Stimulated activated naive B cell treated with anti-CD40 and anti-IgM and Interleukin-4, amounts not matched to agents 10 μg/mL and 1 μg/mL and 100 μg/mL, for 72 hours (primary cell): ENCODE measurements at regions not wholly inside any gene's neighbourhood (a gene's known extent, or its start where the extent isn't known, plus 50 kb on each side); places are given as distances from the start of the nearest gene placed in this dataset.
"Not testable (repeated sequence)": the region's sequence is repeated elsewhere in the genome, so short reads cannot be mapped to it uniquely, and the experiment has no call there.

ENCODE experiments used
- ATAC-seq, 2 donors: fragments of 150-1000 bp; cut with Tn5 transposase; replicated peaks; 2 replicates each; pipeline ENCODE4 v1.10.0; 2021; ENCODE audit warnings: moderate library complexity in 1 of 2
- DNase-seq: peaks from one replicate; pipeline ENCODE4 v3.0.0; 2021
- H3K27ac Mint-ChIP-seq: one replicate; pipeline ENCODE4 v1.8.0; 2022; ENCODE audit warnings: mild to moderate bottlenecking, mixed read lengths
- H3K27me3 Mint-ChIP-seq, 2 donors: one replicate each; pipeline ENCODE4 v1.8.0; 2022; ENCODE audit warnings: mixed read lengths in 2 of 2
- H3K36me3 Mint-ChIP-seq, 2 donors: one replicate each; pipeline ENCODE4 v1.8.0; 2022; ENCODE audit warnings: mixed read lengths in 2 of 2, mild to moderate bottlenecking in 1 of 2
- H3K4me1 Mint-ChIP-seq, 2 donors: one replicate each; pipeline ENCODE4 v1.8.0; 2022; ENCODE audit warnings: mixed read lengths in 2 of 2, mild to moderate bottlenecking in 1 of 2
- H3K4me3 Mint-ChIP-seq, 2 donors: one replicate each; pipeline ENCODE4 v1.8.0; 2022; ENCODE audit warnings: mild to moderate bottlenecking in 2 of 2, mixed read lengths in 2 of 2, moderate library complexity in 1 of 2
- H3K9me3 Mint-ChIP-seq, 2 donors: one replicate each; pipeline ENCODE4 v1.8.0; 2022; ENCODE audit warnings: mixed read lengths in 2 of 2, mild to moderate bottlenecking in 1 of 2

DNA sequence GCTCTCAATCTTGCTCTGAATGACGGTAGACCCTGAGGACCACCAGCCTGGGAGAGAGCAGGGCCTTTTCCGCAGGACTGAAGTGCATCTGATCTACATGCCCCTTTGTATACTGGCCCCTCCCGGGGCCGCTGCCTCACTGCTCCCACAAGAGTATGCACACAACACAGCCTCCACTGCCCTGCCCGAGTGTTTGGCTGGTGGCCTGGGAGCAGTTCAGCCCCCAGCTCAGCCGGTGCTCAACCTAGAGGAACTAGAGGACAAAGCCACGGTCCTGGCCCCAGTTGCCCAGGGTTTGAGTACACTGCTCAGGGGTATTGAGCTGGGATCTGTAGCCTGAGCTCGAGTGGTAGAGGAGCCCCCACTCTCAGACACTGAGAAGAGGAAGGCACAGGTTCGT, 118.9 kb upstream of the CAB39 start:
- H3K27ac Mint-ChIP-seq: peak overlapping the region; percentile 63
- peaks cover 8 to 10% of the 10 kb centered on the region in 2 donors for H3K36me3 Mint-ChIP-seq
- H3K27me3 Mint-ChIP-seq: no peaks in the 10 kb centered on the region
- peaks cover 76 to 97% of the 10 kb centered on the region in 2 donors for H3K4me1 Mint-ChIP-seq
- DNase-seq (no peak), ATAC-seq (no peak)
- peaks cover 5 to 7% of the 10 kb centered on the region in 2 donors for H3K9me3 Mint-ChIP-seq
- peak overlapping the region in 1 of 2 donors; percentile 14 for H3K4me3 Mint-ChIP-seq

DNA sequence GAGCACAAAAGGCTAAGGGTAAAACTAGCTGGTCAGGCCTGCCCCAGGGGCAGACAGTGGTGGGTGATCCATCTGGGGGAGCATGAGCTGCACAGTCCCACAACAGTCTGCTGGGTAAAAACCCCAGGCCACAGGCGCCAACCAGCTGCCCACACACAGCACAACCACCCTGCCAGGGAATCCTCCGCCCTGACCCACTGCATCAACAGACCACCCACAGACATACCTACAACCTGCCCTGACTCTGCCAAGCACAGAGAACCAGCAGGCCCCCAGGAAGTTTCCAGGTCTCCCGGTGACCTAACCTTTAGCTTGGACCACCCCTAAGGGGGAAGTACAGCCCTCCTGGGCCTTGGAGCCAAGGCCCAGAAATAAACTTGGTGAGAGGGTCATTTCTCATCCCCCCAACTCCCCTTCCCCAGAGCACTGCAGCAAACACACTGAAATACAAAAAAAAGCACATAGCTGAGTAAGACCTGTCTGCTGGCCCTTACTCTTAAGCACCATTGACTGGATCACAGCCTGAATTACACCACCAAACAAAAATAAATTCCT, 118.3 kb upstream of the CAB39 start:
- no peak for DNase-seq
- Mint-ChIP-seq H3K27ac (peak overlapping the region; percentile 63), H3K4me3 (peak overlapping the region; percentile 14 to 56), H3K36me3 (peaks cover 8 to 10% of the 10 kb centered on the region in 2 donors), H3K9me3 (peaks cover 5 to 7% of the 10 kb centered on the region in 2 donors), H3K4me1 (peaks cover 74 to 91% of the 10 kb centered on the region in 2 donors), H3K27me3 (no peaks in the 10 kb centered on the region)
- ATAC-seq: peak; percentile 28

DNA sequence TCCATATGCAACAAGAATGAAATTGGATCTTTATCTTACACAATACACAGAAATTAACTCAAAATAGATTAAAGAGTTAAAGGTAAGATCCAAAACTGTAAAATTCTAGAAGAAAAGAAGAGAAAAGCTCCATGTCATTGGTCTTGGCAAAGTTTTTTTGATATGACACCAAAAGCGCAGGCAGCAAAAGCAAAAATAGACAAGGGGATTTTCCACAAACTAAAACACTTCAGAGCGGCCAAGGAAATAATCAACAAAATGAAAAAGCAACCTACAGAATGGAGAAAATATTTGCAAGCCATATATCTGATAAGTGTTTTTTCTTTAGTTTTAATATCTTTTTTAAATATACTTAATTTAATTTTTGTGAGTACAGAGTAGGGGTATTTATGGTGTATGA, 112.8 kb upstream of the CAB39 start:
- peak overlapping the region in 1 of 2 donors; percentile 17 for H3K4me3 Mint-ChIP-seq
- H3K4me1 Mint-ChIP-seq: peaks cover 55 to 87% of the 10 kb centered on the region in 2 donors

GRCh38 chr2:230600285-230600684, 112.4 kb upstream of the CAB39 start:
- ATAC-seq (no peak), DNase-seq (no peak)
- peaks cover 24 to 30% of the 10 kb centered on the region in 2 donors for H3K36me3 Mint-ChIP-seq
- H3K27ac Mint-ChIP-seq: peak overlapping the region; percentile 56
- peaks cover 57 to 87% of the 10 kb centered on the region in 2 donors for H3K4me1 Mint-ChIP-seq
- H3K9me3 Mint-ChIP-seq: peaks cover 10 to 19% of the 10 kb centered on the region in 2 donors
- no peaks in the 10 kb centered on the region for H3K27me3 Mint-ChIP-seq
- peak overlapping the region; percentile 52 to 61 for H3K4me3 Mint-ChIP-seq

More for the DNA sequence above, 112.8 kb upstream of the CAB39 start:
- Mint-ChIP-seq H3K27me3 (no peaks in the 10 kb centered on the region), H3K9me3 (peaks cover 7 to 15% of the 10 kb centered on the region in 2 donors), H3K36me3 (peaks cover 21 to 27% of the 10 kb centered on the region in 2 donors), H3K27ac (peak overlapping the region; percentile 85)
- no peak for ATAC-seq
- DNase-seq: no peak

DNA sequence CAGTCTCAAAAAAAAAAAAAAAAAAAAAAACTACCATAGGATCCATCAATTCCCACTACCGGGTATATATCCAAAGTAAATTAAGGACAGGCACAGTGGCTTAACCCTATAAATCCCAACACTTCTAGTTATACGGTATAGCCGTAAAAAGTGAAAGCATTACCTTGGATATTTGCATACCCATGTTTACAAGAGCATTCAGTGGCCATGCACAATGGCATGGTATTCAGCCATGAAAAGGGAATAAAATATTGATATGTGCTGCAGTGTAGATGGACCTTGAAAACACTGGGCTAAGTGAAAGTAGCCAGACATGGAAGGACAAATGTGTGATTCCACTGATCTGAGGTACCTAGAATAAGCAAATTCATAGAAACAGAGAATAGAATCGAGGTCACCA, 111.8 kb upstream of the CAB39 start:
- H3K27me3 Mint-ChIP-seq: no peaks in the 10 kb centered on the region
- peaks cover 24 to 34% of the 10 kb centered on the region in 2 donors for H3K36me3 Mint-ChIP-seq
- ATAC-seq (no peak), DNase-seq (no peak)
- peak overlapping the region; percentile 52 to 61 for H3K4me3 Mint-ChIP-seq
- peak overlapping the region; percentile 56 for H3K27ac Mint-ChIP-seq
- peaks cover 14 to 22% of the 10 kb centered on the region in 2 donors for H3K9me3 Mint-ChIP-seq
- H3K4me1 Mint-ChIP-seq: peaks cover 56 to 88% of the 10 kb centered on the region in 2 donors

DNA sequence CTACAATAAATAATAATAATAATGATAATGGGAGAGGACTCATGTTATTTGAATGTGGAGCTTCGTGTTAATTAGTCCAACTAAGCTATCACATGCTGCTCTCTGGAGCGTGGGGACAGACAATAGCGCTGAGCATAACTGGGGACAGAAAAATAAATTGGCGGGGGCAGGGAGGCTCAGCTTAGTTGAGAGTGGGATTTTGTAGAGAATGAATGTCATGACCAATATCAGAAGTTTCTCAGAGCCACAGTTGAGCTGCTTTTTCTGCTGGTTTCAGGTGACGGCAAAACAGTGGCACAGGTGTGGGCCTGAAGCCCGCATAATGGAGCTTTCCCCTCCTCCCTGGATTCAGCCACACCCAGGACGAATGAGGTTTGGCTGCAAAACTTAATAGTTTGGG, 111.1 kb upstream of the CAB39 start:
- Mint-ChIP-seq H3K4me3 (peak overlapping the region in 1 of 2 donors; percentile 57), H3K27me3 (no peaks in the 10 kb centered on the region), H3K36me3 (peaks cover 22 to 38% of the 10 kb centered on the region in 2 donors), H3K4me1 (peaks cover 56 to 88% of the 10 kb centered on the region in 2 donors), H3K27ac (peak overlapping the region; percentile 85), H3K9me3 (peaks cover 20 to 22% of the 10 kb centered on the region in 2 donors)
- peak; percentile 54 to 64 for ATAC-seq
- peak; percentile 45 for DNase-seq

GRCh38 chr2:230602562-230603230, 109.9 kb upstream of the CAB39 start:
- H3K27me3 Mint-ChIP-seq: no peaks in the 10 kb centered on the region
- H3K27ac Mint-ChIP-seq: peak overlapping the region; percentile 95
- H3K4me3 Mint-ChIP-seq: peak overlapping the region; percentile 47 to 70
- peaks cover 23 to 47% of the 10 kb centered on the region in 2 donors for H3K36me3 Mint-ChIP-seq
- H3K4me1 Mint-ChIP-seq: peaks cover 57 to 88% of the 10 kb centered on the region in 2 donors
- peaks cover 24 to 28% of the 10 kb centered on the region in 2 donors for H3K9me3 Mint-ChIP-seq
- DNase-seq (peak; percentile 60), ATAC-seq (peak; percentile 84 to 88)

DNA sequence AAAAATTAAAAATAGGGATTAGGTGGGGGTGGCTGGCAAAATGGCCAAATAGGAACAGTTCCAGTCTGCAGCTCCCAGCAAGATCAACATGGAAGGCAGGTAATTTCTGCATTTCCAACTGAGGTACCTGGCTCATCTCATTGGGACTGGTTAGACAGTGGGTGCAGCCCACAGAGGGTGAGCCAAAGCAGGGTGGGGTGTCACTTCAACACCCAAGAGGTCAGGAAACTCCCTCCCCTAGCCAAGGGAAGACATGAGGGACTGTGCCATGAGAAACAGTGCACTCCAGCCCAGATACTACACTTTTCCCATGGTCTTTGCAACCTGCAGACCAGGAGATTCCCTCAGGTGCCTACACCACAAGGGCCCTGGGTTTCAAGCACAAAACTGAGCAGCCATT, 109.3 kb upstream of the CAB39 start:
- not testable (repeated sequence) for H3K27me3 Mint-ChIP-seq, DNase-seq, ATAC-seq
- Mint-ChIP-seq H3K27ac (peak overlapping the region; percentile 95), H3K4me3 (peak overlapping the region in 1 of 2 donors; percentile 44), H3K9me3 (peaks cover 24 to 28% of the 10 kb centered on the region in 2 donors), H3K4me1 (peaks cover 58 to 88% of the 10 kb centered on the region in 2 donors), H3K36me3 (peaks cover 23 to 51% of the 10 kb centered on the region in 2 donors)

DNA sequence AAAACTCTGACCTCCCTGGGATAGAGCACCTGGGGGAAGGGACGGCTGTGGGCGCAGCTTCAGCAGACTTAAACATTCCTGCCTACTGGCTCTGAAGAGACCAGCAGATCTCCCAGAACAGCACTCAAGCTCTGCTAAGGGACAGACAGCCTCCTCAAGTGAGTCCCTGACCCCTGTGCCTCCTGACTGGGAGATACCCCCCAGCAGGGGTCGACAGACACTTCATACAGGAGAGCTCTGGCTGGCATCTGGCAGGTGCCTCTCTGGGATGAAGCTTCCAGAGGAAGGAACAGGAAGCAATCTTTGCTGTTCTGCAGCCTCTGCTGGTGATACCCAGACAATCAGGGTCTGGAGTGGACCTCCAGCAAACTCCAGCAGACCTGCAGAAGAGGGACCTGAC, 108.5 kb upstream of the CAB39 start:
- H3K27me3 Mint-ChIP-seq, H3K4me3 Mint-ChIP-seq, ATAC-seq, DNase-seq: not testable (repeated sequence)
- Mint-ChIP-seq H3K36me3 (peaks cover 27 to 58% of the 10 kb centered on the region in 2 donors), H3K4me1 (peaks cover 57 to 94% of the 10 kb centered on the region in 2 donors), H3K9me3 (peaks cover 28 to 30% of the 10 kb centered on the region in 2 donors), H3K27ac (peak overlapping the region; percentile 78)

DNA sequence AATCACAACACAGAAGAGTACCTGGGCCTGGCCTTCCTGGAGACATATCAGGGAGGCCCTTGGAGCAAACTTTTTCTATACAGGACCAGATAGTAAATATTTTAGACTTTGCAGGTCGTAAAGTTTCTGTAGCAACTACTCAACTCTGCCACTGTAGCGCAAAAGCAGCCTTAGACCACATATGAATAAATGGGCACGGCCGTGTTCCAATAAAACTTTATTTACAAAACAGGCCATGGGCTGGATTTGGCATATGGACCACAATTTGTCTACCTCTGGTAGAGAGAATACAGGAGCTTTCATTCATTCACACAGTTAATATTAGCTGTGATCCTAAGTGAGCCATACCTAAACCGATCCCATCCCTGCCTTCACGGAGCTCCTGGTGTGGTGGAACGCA, 98.6 kb upstream of the CAB39 start:
- peaks cover 2 to 7% of the 10 kb centered on the region in 2 donors for H3K36me3 Mint-ChIP-seq
- no peaks in the 10 kb centered on the region for H3K27me3 Mint-ChIP-seq

DNA sequence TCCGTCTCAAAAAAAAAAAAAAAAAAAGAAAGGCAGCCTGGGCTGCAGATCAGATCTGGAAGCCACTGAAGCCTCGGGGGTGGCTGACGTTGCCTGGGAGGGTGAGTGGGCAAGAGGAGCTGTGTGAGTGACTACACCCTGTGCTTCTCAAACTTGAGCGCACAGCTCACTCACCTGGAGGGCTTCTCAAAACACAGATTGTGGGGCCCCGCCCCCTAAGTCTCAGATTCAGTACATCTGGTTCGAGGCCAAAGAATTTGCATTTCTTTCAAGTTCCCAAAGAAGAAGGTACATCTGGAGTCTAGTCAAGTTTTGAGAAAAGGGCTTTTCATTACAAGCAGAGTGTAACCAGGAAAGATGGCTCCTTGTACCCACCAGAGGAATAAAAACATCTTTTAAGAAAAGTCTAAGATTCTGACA, 97.7 kb upstream of the CAB39 start:
- Mint-ChIP-seq H3K27ac (peak overlapping the region; percentile 67), H3K4me3 (peak overlapping the region in 1 of 2 donors; percentile 25), H3K36me3 (no peaks in the 10 kb centered on the region), H3K9me3 (no peaks in the 10 kb centered on the region), H3K27me3 (no peaks in the 10 kb centered on the region), H3K4me1 (peaks cover 10 to 28% of the 10 kb centered on the region in 2 donors)
- DNase-seq: peak; percentile 54
- peak; percentile 81 to 84 for ATAC-seq

More for the DNA sequence above, 98.6 kb upstream of the CAB39 start:
- no peak overlapping the region for H3K27ac Mint-ChIP-seq
- ATAC-seq (no peak), DNase-seq (no peak)
- H3K4me1 Mint-ChIP-seq: peaks cover 14 to 36% of the 10 kb centered on the region in 2 donors
- peaks cover 3 to 4% of the 10 kb centered on the region in 2 donors for H3K9me3 Mint-ChIP-seq
- no peak overlapping the region for H3K4me3 Mint-ChIP-seq

DNA sequence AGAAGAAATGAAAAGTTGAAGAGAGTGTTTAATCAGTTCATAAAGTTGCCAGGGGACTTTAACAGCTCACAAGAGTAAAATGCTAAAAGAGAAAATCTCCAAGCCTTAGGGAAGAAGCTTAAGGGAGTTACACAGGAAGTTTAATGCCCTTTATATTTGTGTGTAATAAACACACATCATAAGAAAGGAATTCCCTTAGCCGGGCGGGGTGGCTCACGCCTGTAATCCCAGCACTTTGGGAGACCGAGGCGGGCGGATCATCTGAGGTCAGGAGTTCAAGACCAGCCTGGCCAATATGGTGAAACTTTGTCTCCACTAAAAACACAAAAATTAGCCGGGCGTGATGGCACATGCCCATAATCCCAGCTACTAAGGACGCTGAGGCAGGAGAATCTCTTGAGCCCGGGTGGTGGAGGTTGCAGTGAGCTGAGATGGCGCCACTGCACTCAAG, 95.4 kb upstream of the CAB39 start:
- H3K4me1 Mint-ChIP-seq, DNase-seq: not testable (repeated sequence)

DNA sequence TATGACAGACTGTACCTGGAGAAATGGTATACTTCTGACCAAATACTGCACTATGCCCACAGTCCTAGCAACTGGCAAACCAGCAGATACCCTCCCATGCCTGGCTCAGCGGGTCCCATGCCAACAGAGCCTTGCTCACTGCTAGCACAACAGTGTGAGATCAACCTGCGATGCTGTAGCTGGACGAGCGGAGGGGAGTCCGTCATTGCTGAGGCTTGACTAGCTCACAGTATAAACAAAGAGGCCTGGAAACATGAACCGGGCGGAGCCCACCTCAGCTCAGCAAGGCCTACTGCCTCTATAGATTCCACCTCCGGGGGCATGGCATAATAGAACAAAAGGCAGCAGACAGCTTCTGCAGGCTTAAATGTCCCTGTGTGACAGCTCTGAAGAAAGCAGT, 93.2 kb upstream of the CAB39 start:
- Mint-ChIP-seq H3K27me3 (no peaks in the 10 kb centered on the region), H3K9me3 (peaks cover 0 to 11% of the 10 kb centered on the region in 2 donors), H3K4me3 (no peak overlapping the region), H3K36me3 (no peaks in the 10 kb centered on the region), H3K27ac (no peak overlapping the region), H3K4me1 (peaks cover 2 to 13% of the 10 kb centered on the region in 2 donors)
- no peak for DNase-seq
- no peak for ATAC-seq

More for the DNA sequence above, 95.4 kb upstream of the CAB39 start:
- H3K27me3 Mint-ChIP-seq, H3K27ac Mint-ChIP-seq, ATAC-seq, H3K4me3 Mint-ChIP-seq, H3K36me3 Mint-ChIP-seq, H3K9me3 Mint-ChIP-seq: not testable (repeated sequence)

DNA sequence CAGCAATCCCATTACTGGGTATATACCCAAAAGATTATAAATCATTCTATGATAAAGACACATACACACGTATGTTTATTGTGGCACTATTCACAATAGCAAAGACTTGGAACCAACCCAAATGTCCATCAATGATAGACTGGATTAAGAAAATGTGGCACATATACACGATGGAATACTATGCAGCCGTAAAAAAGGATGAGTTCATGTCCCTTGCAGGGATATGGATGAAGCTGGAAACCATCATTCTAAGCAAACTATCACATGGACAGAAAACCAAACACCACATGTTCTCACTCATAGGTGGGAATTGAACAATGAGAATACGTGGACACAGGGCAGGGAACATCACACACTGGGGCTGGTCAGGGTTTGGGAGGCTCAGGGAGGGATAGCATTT, 87.4 kb upstream of the CAB39 start:
- H3K4me1 Mint-ChIP-seq, H3K4me3 Mint-ChIP-seq: not testable (repeated sequence)

More for the DNA sequence above, 87.4 kb upstream of the CAB39 start:
- H3K36me3 Mint-ChIP-seq, H3K27ac Mint-ChIP-seq, ATAC-seq, DNase-seq, H3K27me3 Mint-ChIP-seq: not testable (repeated sequence)
- H3K9me3 Mint-ChIP-seq: peaks cover 0 to 11% of the 10 kb centered on the region in 2 donors
